Hematopoietic multipotent progenitor cell (in vitro differentiated cells): ENCODE measurements at regions not wholly inside any gene's neighbourhood (a gene's known extent, or its start where the extent isn't known, plus 50 kb on each side); places are given as distances from the start of the nearest gene placed in this dataset.

Source experiments
- DNase-seq, 3 donors: peaks; one replicate each; pipeline ENCODE4 v3.0.0-alpha.2; 2011 to 2015; ENCODE audit warnings: low read depth in 2 of 3, low spot score in 2 of 3

- DNase-seq, result no peak
Observed at GRCh38 chr14:45728434-45729225, 475.6 kb upstream of the MIS18BP1 start.

GRCh38 chr14:45727133-45727532 is 474.1 kb upstream of the MIS18BP1 start:
- no peak for DNase-seq

- no peak for DNase-seq
Observed at GRCh38 chr14:45721472-45721871, 468.5 kb upstream of the MIS18BP1 start.

DNA sequence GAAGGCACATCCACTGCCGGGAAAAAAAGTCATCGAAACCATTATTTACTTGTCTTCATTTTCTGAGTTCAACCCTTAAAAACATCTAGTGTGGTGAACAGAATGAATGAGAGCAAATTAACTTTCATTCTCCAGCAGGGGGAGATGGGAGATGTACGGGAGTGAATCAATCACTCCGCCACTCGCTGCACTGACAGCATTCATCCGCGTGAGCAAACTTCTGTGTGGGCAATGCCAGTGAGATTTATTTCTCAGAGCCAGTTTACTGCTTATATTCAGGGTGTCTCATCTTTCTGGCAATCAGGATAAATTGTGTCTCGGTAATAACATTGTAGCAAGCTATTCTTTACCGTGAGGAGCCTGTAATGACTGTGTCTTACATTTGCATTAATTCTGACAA is 463.6 kb upstream of the MIS18BP1 start:
- DNase-seq, result peak in 1 of 3 donors; percentile 1

DNA sequence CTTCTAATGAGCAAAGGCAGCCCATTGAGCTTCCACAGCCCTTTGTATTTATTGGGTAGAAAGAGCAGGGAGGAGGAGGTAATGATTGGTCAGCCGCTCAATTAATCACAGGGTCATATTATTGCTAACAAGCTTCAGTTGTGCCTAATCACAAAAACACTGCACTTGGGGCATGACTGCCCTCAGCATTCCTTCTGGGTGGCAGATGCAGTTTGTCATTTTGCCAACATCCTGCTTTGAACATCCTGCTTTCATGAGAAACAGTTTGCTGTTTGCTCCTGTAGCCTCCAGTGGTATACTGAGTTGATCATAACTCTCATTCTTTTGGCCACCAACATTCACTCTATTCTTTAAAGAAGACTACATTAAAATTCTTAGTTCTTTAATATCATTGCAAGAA is 462.9 kb upstream of the MIS18BP1 start:
- no peak for DNase-seq

DNA sequence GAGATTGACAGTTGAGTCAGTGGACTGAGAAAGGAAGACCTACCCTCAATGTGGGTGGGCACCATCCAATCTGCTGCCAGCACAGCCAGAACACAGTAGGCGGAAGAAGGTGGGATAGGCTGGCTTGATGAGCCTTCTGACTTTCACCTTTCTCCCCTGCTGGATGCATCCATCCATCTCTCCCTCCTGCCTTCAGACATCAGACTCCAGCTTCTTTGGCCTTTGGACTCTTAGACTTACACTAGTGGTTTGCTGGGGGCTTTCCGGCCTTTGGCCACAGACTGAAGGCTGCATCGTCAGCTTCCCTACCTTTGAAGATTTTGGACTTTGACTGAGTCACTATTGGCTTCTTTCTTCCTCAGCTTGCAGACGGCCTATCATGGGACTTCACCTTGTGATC is 456.5 kb upstream of the MIS18BP1 start:
- no peak for DNase-seq

DNA sequence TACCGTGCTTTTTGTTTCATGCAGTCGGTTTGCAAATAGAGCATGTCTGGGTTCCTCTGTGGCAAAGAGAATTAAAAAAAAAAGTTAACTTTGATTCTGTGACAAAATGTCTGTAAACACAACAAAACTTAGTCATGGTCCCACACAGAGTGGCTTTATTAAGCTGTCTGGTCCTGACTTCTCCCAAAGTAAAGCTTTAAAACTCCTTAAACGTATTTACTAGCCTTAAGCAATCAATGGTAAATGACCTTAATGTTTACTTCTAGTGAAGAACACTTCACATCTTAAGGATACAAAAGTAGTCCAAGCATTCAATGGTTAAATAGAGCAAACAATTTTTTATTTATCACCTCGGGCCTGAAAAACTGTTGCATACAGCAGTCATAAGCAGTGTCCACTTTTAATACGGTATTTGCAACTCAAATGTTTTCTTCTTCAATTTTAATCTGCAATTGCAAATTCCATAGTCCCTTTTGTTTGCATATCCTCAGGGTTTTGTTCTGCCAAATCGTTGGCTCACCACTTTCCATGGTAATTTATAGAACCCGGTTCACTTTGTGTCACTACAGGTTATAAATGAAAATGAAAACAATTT is 453.0 kb upstream of the MIS18BP1 start:
- DNase-seq, result no peak

DNA sequence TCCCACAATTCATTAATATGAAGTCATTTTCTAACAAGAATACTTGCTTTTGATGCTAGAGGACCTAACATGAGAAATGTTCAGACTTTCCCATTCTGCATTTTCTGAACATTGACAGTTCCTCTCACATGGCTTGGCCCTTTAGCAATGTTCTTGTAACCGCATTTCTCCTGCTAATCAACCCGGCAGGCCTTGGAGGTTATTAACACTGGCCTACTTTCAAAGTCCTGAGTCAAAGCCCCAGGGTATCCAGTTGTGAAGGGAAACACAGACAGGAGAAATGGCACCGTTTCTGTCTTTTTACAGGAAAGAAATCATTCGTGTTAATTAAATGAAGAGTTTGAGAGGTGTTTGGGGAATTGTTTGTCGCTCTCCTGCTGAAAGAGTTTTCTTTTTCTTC is 446.5 kb upstream of the MIS18BP1 start:
- DNase-seq, result no peak

DNA sequence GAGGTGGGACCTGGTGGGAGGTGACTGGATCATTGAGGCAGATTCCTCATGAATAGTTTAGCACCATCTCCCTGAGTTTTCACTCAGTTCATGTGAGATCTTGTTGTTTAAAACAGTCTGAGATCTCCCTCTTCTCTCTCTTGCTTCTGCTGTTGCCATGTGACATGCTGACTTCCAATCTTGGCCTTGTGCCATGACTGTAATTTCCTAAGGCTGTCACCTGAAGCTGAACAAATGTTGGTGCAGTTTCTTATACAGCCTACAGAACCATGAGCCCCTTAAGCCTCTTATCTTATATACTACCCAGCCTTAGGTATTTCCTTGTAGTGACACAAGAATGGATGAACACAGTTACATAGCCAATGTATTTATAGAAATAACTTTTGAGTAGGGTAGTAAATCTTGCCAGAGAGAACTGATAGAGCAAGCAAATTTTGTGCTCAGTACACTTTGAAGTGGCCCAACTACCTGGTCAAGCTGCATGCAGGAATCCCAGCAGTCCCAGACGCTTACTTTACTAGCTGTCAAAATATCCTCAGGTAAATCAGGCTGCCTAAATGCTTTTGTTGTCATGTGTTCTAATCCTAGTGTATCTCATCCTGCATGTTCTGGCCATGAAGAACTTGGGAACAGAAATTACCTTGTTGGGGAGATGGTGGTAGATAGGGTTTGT is 445.6 kb upstream of the MIS18BP1 start:
- no peak for DNase-seq

DNA sequence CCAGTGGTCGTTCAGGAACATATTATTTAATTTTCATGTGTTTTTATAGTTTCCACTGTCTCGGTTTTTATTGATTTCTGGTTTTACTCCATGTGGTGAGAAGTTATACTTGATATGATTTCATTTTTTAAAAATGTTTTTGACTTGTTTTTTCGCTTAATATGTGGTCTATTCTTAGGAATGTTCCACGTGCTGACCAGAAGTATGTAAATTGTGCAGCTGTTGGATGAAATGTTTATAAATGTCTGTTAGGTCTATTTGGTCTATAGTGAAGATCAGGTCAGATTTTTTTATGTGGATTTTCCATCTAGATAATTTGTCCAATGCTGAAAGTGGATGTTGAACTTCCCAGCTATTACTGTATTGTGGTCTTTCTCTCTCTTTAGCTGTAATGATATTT is 433.8 kb upstream of the MIS18BP1 start:
- no peak for DNase-seq

GRCh38 chr14:45680531-45680930 is 427.5 kb upstream of the MIS18BP1 start:
- no peak for DNase-seq

DNA sequence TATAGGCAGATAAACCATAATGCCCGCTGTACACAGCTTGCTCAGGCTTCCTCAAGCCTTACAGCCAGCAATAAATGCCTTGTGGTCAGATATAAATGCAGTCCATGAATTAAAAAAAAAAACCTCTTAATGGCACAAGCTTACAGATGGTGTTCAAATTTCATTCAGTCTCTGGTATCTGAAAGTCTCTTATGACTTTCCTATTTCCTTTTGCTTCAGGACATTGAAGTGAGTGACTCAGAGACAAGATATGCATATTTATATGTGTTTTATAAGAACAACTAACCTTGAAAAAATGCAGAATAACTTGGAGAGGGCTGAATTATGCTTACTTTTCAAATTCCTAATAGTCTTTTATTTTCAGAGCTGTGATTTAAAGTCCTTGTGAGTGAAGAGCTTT is 426.9 kb upstream of the MIS18BP1 start:
- no peak for DNase-seq

DNA sequence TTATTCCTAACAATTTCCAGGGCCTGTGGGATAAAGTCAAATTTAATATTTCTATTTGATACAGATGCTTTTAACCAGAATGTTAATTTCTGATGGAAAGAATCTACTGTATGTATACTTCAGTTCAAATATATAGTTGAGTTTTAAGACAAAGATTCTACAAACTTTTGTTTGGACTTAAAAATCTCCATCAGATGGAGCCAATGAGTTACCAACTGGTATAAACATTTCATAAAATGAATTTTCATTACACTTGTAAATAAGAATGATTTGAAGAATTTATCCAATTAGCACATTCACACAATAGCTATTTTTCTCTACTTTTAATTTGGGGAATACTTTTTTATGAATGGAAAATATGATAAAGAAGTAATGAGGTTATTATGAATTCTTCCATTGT is 425.2 kb upstream of the MIS18BP1 start:
- no peak for DNase-seq

GRCh38 chr14:45673420-45673819 is 420.4 kb upstream of the MIS18BP1 start:
- DNase-seq, result no peak

DNA sequence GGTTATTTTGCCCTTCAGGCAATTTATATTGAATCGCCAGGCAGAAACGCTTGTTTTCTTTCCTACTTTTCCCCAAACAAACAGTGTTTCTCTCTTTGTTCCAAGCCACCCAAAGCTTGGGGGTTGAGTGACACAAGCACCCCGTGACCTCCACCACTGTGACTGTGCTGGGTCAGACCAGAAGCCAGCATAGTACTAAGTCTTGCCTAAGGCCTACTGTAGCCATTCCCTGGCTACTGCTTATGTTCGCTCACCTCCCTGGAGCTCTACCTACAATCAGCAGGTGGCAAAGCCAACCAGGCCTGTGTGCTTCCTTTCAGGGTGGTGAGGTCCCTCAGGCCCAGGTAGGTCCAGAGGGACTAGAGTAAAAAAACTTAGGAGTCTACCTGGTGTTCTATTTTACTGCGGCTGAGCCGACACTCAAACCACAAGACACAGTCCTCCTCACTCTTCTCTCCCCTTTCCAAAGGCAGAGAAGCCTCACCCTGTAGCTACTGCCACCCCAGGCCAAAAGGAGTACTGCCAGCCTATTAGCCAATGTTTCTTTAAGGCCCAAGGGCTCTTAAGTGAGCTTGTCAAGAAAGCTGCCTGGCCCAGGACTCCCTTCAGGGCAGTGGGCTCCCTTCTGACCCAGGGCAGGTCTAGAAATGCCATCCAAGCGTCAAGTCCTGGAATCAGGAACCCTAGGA is 411.8 kb upstream of the MIS18BP1 start:
- DNase-seq, result no peak

- DNase-seq, result no peak
Observed at GRCh38 chr14:45658917-45659299, 405.9 kb upstream of the MIS18BP1 start.

- no peak for DNase-seq
Observed at GRCh38 chr14:45658226-45658916, 405.4 kb upstream of the MIS18BP1 start.

DNA sequence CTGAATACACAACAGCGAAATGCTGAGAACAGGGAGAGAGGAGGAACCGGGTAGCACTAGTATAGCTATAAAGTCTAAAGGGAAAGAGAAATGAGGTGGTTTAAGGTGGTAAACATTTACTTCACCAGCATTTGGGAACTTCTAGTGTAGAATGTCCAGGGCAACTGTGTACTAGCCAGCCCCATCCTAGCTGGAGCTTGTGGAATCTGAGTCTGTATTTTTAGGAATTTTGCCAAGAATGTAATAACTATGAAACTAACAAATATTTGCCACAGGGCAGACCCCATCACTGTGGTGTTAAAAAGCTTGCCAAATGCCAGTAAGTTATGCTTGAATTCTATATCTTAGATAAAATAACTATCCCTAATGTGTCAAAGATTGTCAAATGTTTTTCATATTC is 398.9 kb upstream of the MIS18BP1 start:
- no peak for DNase-seq

- DNase-seq, result no peak
Observed at GRCh38 chr14:45650754-45651153, 397.8 kb upstream of the MIS18BP1 start.

- no peak for DNase-seq
Observed at GRCh38 chr14:45649051-45649450, 396.0 kb upstream of the MIS18BP1 start.

DNA sequence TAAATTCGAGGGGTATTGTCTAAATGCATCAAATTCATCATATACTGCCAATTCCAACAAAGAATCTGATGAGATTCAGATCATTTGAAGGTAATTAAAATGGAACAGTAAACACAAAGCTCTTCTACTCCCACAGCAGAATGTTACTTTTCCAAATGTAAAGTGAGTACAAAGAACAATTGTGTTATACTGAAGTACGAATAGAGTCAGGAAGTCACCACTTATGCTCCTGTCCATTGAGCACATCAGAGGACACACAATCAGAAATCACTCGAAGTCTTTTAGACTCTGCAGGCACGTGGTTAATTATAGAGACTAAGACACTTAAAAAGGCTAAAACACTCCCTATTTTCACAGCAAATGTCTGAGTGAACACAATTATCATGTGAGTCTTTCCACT is 388.5 kb upstream of the MIS18BP1 start:
- DNase-seq, result no peak
